ENCODE measurements at regions not wholly inside any gene's neighbourhood (a gene's known extent, or its start where the extent isn't known, plus 50 kb on each side); places are given as distances from the start of the nearest gene placed in this dataset.
"Not testable (repeated sequence)": the region's sequence is repeated elsewhere in the genome, so short reads cannot be mapped to it uniquely, and the experiment has no call there.

GRCh38 chr2:43010438-43011157 lies 215.8 kb downstream of the ZFP36L2 start:
- DNase-seq = no peak

GRCh38 chr2:43009448-43009847 lies 217.0 kb downstream of the ZFP36L2 start:
- DNase-seq = no peak

- no peak for DNase-seq
Observed at GRCh38 chr2:43008388-43008787, 216.0 kb upstream of the HAAO start.

- DNase-seq = no peak
Observed at GRCh38 chr2:43007901-43008300, 215.5 kb upstream of the HAAO start.

- DNase-seq = no peak
Observed at GRCh38 chr2:43006834-43007543, 214.6 kb upstream of the HAAO start.

- DNase-seq = no peak
Observed at GRCh38 chr2:43005975-43006833, 213.8 kb upstream of the HAAO start.

- no peak for DNase-seq
Observed at GRCh38 chr2:43005245-43005974, 213.0 kb upstream of the HAAO start.

- DNase-seq = no peak
Observed at GRCh38 chr2:43004879-43005244, 212.5 kb upstream of the HAAO start.

GRCh38 chr2:43004126-43004865 lies 211.9 kb upstream of the HAAO start:
- not testable (repeated sequence) for DNase-seq

- DNase-seq = no peak
Observed at GRCh38 chr2:43003702-43004101, 211.3 kb upstream of the HAAO start.

GRCh38 chr2:43001787-43002468 lies 209.5 kb upstream of the HAAO start:
- DNase-seq = no peak

GRCh38 chr2:43001055-43001378 lies 208.6 kb upstream of the HAAO start:
- DNase-seq = no peak

- DNase-seq = no peak
Observed at GRCh38 chr2:43000242-43001054, 208.1 kb upstream of the HAAO start.

- DNase-seq = no peak
Observed at GRCh38 chr2:42999856-43000241, 207.5 kb upstream of the HAAO start.

GRCh38 chr2:42999391-42999841 lies 207.0 kb upstream of the HAAO start:
- no peak for DNase-seq

- DNase-seq = no peak
Observed at GRCh38 chr2:42998721-42999120, 206.3 kb upstream of the HAAO start.

- DNase-seq = no peak
Observed at GRCh38 chr2:42996528-42996927, 204.1 kb upstream of the HAAO start.

- no peak for DNase-seq
Observed at GRCh38 chr2:42995752-42996422, 203.5 kb upstream of the HAAO start.

GRCh38 chr2:42989283-42990081 lies 197.1 kb upstream of the HAAO start:
- not testable (repeated sequence) for DNase-seq
